Loucy (cell line): ENCODE measurements at regions not wholly inside any gene's neighbourhood (a gene's known extent, or its start where the extent isn't known, plus 50 kb on each side); places are given as distances from the start of the nearest gene placed in this dataset.

ENCODE experiments used
- EZH2phosphoT487 ChIP-seq: fragments of 200-600 bp; IDR thresholded peaks from 2 replicates; pipeline ENCODE4 v1.6.1; 2018; ENCODE audit warnings: antibody characterized with exemption, mild to moderate bottlenecking, moderate library complexity, borderline replicate concordance
- TF ChIP-seq, protein P1 (sequence below): fragments of 200-600 bp; sonication (generic); conservative IDR thresholded peaks from 2 replicates; pipeline ENCODE4 v1.5.1; 2014; ENCODE audit warnings: mild to moderate bottlenecking, antibody characterized with exemption, low read length

- no peak for TF ChIP-seq EZH2phosphoT487
- TF ChIP-seq, protein P1, sequence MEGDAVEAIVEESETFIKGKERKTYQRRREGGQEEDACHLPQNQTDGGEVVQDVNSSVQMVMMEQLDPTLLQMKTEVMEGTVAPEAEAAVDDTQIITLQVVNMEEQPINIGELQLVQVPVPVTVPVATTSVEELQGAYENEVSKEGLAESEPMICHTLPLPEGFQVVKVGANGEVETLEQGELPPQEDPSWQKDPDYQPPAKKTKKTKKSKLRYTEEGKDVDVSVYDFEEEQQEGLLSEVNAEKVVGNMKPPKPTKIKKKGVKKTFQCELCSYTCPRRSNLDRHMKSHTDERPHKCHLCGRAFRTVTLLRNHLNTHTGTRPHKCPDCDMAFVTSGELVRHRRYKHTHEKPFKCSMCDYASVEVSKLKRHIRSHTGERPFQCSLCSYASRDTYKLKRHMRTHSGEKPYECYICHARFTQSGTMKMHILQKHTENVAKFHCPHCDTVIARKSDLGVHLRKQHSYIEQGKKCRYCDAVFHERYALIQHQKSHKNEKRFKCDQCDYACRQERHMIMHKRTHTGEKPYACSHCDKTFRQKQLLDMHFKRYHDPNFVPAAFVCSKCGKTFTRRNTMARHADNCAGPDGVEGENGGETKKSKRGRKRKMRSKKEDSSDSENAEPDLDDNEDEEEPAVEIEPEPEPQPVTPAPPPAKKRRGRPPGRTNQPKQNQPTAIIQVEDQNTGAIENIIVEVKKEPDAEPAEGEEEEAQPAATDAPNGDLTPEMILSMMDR: no peak
Measured at GRCh38 chr2:211014906-211015305, 458.5 kb downstream of the CPS1 start.
